NCI-H2081 (cell line): ENCODE measurements at regions not wholly inside any gene's neighbourhood (a gene's known extent, or its start where the extent isn't known, plus 50 kb on each side); places are given as distances from the start of the nearest gene placed in this dataset.

Experiments used
- DNase-seq, 2 experiments: peaks; one replicate each; lab custom pipeline; 2025; lab: John Stamatoyannopoulos, UW

- no peak for DNase-seq
These were observed 1267.6 kb downstream of the SLC16A7 start for GRCh38 chr12:60863421-60863820.

DNA sequence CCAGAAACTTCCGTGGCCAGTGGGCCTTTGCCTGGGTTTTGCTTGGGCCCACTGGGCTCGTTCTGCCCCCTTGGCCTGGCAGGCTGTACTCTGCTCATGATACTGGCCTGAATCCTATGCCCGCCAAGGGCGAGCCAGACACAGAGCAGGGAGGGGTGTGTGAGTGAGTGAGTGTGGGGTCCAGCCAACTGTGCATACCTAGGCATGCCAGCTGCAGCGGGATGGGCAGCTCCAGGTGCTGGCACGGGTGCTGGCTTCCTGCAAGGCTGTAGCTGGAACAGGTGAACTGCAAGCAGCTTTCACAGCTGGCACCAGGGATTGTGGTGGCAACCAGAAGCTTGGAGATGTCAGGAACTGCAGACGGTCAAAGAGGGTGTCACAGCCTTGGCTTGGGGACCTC is 1276.4 kb downstream of the SLC16A7 start:
- no peak for DNase-seq

DNA sequence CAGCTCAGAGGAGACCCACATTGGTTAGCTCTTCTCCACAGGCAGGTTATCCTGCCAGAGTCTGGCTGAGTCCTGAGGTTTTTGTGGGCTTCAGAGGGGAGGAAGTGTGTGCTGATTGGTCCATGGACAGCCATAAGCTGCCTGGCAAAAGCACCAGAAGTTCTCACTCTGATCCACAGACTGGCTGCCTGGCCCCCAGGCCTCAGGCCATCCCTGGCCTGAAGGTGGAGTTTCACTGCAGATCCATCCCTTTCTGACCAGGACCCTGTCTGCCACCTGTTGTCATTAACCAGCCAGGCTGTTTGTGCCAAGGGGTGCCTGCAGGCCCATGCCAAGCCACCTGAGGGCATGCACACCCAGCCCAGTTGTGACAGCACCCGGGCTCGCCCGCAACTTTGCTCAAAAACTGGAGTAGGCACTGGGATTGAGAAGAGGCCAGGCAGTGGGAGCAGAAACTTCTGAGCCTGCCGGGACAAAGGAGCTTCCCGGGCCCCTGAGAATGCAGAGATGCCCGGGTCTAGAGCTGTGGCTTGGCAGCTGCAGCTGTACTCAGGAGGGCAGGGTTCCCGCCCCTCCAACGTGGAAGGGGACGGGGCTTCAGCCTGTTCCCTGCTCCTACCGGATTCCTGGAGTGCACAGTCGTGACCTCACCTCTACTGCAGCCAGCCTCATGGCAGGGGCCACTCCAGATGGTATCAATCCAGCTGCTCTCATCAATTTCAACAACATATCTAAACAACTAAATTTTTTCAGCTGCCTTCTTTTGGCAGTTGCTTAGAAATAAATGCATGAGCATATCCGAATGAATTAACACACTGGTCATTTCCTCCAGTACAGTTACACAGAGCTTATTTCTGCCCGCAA is 1277.3 kb downstream of the SLC16A7 start:
- no peak for DNase-seq

GRCh38 chr12:60874091-60874490 is 1278.3 kb downstream of the SLC16A7 start:
- DNase-seq, result no peak

DNA sequence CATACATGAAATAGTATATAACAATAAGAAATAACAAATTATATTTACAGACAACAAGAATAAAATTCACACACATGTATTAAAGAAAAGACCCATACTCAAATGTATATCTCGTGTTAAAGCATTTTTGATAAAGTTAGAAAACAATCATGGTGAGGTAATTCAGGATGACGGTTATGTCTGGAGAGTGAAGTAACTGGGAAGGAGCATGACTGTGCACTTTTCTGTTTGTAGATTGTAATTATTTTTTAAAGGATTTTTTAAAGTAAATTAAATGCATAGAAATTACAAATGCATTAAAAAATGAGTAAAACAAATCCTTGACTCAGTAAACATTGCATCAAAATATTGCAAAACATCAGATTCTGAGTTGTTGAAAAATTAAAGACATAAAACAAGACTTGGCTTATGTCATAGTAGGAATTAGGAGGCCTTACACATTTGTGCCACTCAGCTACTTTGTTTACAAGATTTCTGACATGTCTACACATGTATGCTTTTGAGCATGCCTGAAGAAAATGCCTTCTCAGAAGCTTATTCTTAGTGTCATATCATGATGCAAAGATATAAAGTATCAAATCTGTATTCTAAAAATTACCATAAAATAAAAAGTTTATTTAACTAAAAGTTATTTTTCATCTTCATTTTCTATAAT is 1325.1 kb downstream of the SLC16A7 start:
- no peak for DNase-seq

DNA sequence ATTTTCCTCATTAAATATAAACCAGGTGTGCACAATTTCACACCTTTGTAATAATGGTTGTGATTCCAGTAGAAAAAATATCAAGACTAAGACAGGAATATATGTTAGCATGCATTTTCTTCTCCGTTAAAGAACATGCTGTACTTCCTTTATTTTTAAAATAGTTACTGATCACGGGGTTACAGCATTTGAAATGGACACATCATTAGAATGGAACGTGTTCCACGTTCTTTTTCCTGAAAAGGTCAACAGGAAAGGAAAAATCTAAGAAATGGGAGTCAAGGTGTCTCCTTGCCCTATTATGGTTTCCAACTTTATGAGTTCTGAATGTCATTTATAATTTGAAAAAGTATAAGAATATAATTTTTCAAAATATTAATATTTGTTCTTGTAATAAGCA is 1325.7 kb downstream of the SLC16A7 start:
- no peak for DNase-seq

GRCh38 chr12:60926256-60926655 is 1330.4 kb downstream of the SLC16A7 start:
- no peak for DNase-seq

GRCh38 chr12:60930151-60930550 is 1330.1 kb upstream of the USP15 start:
- no peak for DNase-seq

DNA sequence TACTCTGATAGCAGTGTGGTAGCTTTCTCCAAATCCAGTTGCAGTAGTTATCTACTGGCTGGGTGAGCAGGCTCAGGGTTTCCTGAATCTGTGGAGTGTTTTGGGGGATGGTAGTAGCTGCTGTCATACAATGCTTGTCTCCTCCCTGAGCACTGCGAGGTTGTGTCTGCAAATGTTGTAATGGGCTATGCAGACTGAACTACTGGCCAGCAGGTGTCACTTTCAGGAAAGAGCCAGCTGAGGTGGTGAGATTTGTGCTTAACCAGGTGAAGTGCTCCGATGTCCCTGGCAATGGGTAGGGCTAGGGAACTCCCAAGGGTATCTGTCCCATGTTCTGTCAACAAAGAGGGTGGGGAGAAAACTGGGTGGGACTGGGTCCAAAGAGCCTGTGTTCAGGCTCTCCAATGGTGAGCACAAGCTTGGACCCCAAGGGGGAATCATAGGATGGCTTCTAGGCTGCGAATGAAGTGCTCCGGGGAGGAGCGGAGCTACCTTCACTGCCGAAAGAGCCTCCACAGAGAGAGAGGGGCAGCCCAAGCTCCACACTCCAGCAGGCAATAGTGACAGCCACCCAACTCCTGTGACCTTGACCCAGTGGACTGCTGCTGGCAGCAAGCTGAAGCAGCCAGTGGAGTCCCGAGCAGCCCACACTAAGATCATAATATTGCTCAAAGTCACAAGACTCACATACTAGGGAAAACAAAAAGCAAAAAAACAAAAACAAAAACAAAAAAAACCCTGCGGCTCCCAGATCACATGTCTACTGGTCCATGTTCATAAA is 1324.0 kb upstream of the USP15 start:
- no peak for DNase-seq

GRCh38 chr12:60947533-60947932 is 1312.7 kb upstream of the USP15 start:
- DNase-seq, result no peak

DNA sequence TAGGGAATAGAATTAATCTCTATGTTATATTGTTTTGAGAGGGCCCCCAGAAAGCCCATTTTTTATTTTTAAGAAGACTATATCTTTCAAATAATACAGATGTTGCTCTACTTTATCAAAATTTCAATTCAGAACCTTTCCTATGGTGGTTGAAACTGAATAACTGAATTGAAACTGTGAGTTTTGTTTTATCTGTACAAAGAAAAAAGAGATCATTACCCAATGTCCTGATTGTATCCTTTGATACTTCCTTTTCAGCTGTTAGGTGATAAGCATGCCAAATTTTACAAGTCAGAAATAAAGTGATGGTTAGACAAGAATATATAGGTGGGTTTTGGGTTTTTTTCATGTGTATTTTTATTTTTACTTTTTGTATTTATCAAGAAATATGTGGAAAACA is 1293.1 kb upstream of the USP15 start:
- no peak for DNase-seq

DNA sequence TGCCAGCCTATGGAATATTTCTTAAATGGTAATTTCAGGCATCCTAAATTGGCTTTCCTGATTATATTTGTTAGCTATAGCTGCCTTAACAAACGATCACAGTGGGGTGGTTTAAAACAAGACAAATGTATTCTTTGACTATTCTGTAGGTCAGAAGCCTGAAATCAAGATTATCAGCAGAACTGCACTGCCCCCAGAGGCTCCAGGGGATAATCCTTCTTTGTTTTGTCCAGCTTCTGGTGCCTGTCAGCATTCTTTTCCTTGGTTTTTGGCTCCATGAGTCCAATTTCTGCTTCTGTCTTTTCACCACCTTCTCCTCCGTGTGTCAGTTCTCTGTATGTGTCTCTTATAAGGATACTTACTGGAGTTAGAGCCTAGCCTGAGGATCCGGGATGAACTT is 1282.2 kb upstream of the USP15 start:
- DNase-seq, result no peak

GRCh38 chr12:60980558-60980957 is 1279.6 kb upstream of the USP15 start:
- no peak for DNase-seq

DNA sequence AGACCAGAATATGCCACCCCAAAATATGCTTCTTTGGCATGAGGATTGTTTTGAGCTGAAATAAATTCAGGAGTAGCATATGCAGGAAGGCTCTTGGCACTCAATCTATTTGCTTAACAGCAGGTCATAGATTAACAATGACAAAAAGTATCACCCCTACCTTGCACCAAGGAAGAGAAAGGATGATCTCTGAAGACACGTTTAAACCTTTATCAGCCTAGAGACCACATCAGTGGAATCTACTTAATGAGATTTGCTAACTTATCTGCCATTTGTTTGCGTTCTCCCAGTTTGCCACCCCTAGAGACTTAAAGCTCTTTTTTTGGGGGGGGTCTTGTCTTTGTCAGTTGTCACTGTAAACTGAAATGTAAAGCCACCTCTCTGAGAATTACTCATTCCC is 1278.7 kb upstream of the USP15 start:
- no peak for DNase-seq

DNA sequence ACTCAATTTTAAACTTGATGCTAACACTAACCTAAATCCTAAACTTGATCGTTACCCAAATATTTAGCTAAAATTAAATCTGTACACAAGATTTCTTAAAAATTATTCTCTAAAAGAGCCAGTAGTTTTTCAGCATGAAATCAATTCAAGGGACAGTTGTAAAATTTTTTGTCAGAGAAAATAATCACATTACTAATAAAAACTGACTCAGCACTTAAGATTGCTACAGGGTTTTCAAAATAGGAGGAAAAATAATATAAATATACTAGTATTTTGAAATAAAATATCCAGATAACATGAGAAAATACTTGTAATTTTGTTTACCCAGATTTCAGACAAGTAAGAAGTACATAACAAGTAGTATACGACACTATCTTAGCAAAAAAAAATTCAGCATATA is 1268.1 kb upstream of the USP15 start:
- no peak for DNase-seq

DNA sequence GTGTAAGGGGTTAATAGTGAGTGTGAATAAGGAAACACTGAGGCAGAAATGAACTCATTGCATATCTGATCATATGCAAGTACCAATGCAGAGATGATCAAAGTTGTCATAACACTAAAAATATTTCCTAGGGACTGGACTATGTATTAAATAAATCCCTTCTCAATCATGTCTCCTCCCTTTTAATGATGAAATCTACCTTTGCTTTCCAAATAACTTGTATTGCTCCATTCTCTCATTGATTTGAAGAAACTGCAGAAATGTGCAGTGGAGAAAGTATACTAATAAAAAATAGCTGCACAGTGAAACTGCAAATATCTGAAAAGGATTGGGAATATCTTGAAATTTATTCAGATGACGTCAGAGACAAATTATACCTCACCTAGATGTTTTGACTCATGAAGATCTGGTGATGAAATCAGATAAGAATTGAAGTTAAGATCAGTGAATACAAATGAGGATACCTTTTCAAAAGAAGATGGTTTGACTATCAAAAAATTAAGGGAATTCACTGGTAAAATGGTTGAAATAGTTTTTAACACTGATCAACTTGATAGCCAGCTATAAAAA is 1264.9 kb upstream of the USP15 start:
- no peak for DNase-seq

- no peak for DNase-seq
These were observed 1262.3 kb upstream of the USP15 start for GRCh38 chr12:60997869-60998378.

DNA sequence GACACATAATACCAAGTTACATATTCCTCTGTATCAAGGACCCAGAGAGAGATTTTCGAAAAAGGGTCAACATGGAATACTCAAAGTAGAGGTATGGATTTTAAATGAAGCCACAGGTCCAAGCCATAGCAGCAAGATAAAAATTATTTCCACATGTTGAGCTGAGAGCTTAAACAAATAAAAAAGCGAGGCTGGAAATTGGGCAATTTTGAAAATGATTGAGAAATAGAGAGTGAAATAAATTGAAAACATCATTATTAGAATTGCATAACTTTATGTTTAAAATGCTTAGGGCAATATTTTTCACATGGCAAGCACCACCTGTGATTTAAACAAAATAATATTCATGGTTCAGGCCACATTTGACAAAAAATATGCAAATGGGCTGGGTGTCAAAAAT is 1251.0 kb upstream of the USP15 start:
- no peak for DNase-seq

DNA sequence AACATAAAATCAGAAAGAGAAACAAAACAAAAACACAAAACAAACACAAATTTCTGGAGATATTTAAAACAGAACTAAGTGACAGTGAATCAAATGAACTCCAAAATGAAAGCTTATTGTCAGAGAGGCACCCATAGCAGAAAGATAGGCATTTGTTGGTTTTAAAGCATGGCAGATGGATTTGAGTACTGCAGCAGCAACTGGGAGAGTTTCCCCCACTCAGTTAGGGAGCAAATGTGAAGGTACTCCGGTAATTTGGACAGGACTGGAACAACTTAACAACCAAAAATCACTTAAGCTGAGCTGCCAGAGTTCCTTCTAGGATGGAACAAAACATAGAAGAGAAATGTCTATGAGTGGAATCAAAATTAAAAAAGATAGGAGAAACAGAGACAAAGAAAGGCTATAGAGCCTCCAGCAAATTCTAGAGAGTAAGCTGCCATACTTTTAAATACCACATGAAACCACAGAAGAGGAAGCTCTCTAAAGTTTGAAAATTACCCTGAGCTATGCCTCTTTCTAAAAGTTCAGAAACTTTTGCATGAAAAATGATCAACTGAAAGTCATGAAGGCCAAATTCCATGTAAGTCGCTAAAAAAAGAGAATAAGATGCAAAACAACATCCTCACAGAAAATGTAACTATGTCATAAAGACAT is 1248.3 kb upstream of the USP15 start:
- no peak for DNase-seq

GRCh38 chr12:61018571-61018970 is 1241.6 kb upstream of the USP15 start:
- no peak for DNase-seq

- DNase-seq, result no peak
These were observed 1237.0 kb upstream of the USP15 start for GRCh38 chr12:61023231-61023630.

DNA sequence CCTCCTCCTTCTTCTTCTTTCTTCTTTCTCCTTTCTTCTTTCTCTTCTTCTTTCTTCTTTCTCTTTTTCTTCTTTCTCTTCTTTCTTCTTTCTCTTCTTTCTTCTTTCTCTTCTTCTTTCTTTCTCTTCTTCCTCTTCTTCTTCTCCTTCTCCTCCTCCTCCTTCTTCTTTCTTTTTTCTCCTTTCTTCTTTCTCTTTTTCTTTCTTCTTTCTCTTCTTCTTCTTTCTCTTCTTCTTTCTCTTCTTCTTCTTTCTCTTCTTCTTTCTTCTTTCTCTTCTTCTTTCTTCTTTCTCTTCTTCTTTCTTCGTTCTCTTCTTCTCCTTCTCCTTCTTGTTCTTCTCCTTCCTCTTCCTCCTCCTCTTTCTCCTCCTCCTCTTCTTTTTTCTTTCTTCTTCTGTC is 1230.7 kb upstream of the USP15 start:
- DNase-seq, result no peak
